Heart right ventricle (tissue), 16 donors: ENCODE measurements at regions not wholly inside any gene's neighbourhood (a gene's known extent, or its start where the extent isn't known, plus 50 kb on each side); places are given as distances from the start of the nearest gene placed in this dataset.

Experiments
- ATAC-seq, 8 donors: fragments of 200-7000 bp; cut with Tn5 transposase; one replicate each; pipeline ENCODE4 v1.9.1; 2020; ENCODE audit warnings: mild to moderate bottlenecking in 8 of 8, moderate library complexity in 8 of 8, moderate number of reproducible peaks in 1 of 8
- DNase-seq, 2 donors: peaks; one replicate each; pipeline ENCODE4 v3.0.0-alpha.2; 2020
- H3K27ac ChIP-seq, 10 donors: fragments of 200-600 bp; sonication (generic) in 2 of 10; one replicate each; pipeline versions ENCODE4 v1.5.0 to v1.8.0; 2020 to 2022; ENCODE audit warnings: mild to moderate bottlenecking in 3 of 10
- H3K27me3 ChIP-seq, 7 donors: fragments of 200-600 bp; one replicate each; pipeline ENCODE4 v1.8.0; 2021 to 2022; ENCODE audit warnings: mild to moderate bottlenecking in 2 of 7
- H3K36me3 ChIP-seq, 9 donors: fragments of 200-600 bp; sonication (generic) in 1 of 9; one replicate each; pipeline versions ENCODE4 v1.5.0 to v1.8.0; 2020 to 2022; ENCODE audit warnings: mild to moderate bottlenecking in 2 of 9
- H3K4me1 ChIP-seq, 9 donors: fragments of 200-600 bp; sonication (generic) in 1 of 9; one replicate each; pipeline versions ENCODE4 v1.5.0 to v1.8.0; 2020 to 2022; ENCODE audit warnings: mild to moderate bottlenecking in 4 of 9
- H3K4me3 ChIP-seq, 10 donors: fragments of 200-600 bp; sonication (generic) in 2 of 10; one replicate each; pipeline versions ENCODE4 v1.5.0 to v1.8.0; 2020 to 2022; ENCODE audit warnings: mild to moderate bottlenecking in 7 of 10, moderate library complexity in 2 of 10
- H3K9me3 ChIP-seq, 11 donors: fragments of 200-600 bp in 10 of 11; sonication (generic) in 2 of 11; one replicate each; pipeline versions ENCODE4 v1.5.0 to v1.8.0; 2013 to 2022; ENCODE audit warnings: mild to moderate bottlenecking in 2 of 11, control low read depth in 1 of 11, moderate library complexity in 1 of 11
- WGBS, 2 donors: extraction: QIAGEN DNeasy Blood & Tissue Kit; methylation state at CpG; one replicate each; pipeline ENCODE4 v1.1.7; 2013; ENCODE audit warnings: inconsistent platforms in 1 of 2; 5-methylcytosine and 5-hydroxymethylcytosine counted together
- intact Hi-C, 10 donors: fragments of 100-400 bp; cut with DNase I; formaldehyde crosslinking; loops; one replicate each; pipeline versions ENCODE4 v1.11.1 to v1.14.2; 2022
- TF ChIP-seq, protein P1 (sequence below), 9 donors: fragments of 200-600 bp; sonication (generic) in 2 of 9; IDR thresholded peaks; one replicate each; pipeline versions ENCODE4 v1.5.0 to v1.8.0; 2021 to 2022; ENCODE audit warnings: antibody characterized with exemption in 9 of 9, mild to moderate bottlenecking in 5 of 9, moderate library complexity in 1 of 9
- donor health status: Arrhythmogenic right ventricular cardiomyopathy.
- donor health status: ischemic (EF 13 %, LVEDD 7.1; RV severe dilation, severe dysfunction).
- donor health status: healthy with polysubstance abuse.
- donor health status: DM: no; HTN: yes; CAD: no.
- donor health status: DM: no; HTN: no; CAD: no.
- donor health status: ischemic (EF 25% LVEDD 6.9; RV normal size, moderate dysfunction).
- donor health status: ischemic (EF 25% LVEDD 5.7; RV mildly dilated, moderate dysfunction).
- donor health status: healthy.
- donor health status: DM: yes; HTN: yes; CAD: no.
- donor health status: Ischemic cardiomyopathy.
- donor health status: ischemic (EF 35%, LVEDD 5.7; RV mildly dilated, moderate dysfunction).
- donor health status: nonischemic (EF 11% LVEDD 7.7; RV severe dilation, severe dysfunction).
- donor health status: DM: yes; HTN: yes; CAD: no.
- donor health status: PGD.
- donor health status: ischemic (EF 29% LVEDD 5.4; RV normal size, mild dysfunction).
- donor health status: nonischemic (EF 23%, LVEDD 6.1; RV moderate dilation, normal function).

DNA sequence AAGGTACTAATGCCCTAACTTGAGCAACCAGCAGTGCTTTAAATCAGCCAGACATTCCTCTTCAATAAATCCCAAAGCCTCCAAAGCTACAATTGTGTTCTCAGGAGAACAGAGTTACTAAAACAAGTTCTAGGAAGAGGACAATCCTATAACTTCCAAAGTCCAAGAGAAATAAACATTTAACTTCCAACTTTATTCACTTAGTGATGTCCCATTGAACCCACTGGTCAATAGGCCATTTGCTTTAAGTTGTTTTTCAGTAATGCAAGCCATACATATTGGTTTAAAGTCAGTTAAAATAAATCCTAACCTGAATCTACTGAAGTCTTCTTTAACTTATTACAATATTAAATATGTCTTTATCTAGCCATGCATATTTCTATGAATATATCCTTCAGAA, 165.4 kb downstream of the PAWR start:
- H3K4me1 ChIP-seq, result no peaks in the 10 kb centered on the region
- ATAC-seq (no peak), DNase-seq (no peak)
- H3K27ac ChIP-seq, result no peak overlapping the region
- H3K36me3 ChIP-seq, result no peaks in the 10 kb centered on the region
- TF ChIP-seq, protein P1, sequence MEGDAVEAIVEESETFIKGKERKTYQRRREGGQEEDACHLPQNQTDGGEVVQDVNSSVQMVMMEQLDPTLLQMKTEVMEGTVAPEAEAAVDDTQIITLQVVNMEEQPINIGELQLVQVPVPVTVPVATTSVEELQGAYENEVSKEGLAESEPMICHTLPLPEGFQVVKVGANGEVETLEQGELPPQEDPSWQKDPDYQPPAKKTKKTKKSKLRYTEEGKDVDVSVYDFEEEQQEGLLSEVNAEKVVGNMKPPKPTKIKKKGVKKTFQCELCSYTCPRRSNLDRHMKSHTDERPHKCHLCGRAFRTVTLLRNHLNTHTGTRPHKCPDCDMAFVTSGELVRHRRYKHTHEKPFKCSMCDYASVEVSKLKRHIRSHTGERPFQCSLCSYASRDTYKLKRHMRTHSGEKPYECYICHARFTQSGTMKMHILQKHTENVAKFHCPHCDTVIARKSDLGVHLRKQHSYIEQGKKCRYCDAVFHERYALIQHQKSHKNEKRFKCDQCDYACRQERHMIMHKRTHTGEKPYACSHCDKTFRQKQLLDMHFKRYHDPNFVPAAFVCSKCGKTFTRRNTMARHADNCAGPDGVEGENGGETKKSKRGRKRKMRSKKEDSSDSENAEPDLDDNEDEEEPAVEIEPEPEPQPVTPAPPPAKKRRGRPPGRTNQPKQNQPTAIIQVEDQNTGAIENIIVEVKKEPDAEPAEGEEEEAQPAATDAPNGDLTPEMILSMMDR (IDR thresholded peaks at IDR 0.05), result no peak
- no peak overlapping the region for H3K4me3 ChIP-seq
- no peaks in the 10 kb centered on the region for H3K9me3 ChIP-seq
- no peaks in the 10 kb centered on the region for H3K27me3 ChIP-seq
- intact Hi-C loops, result no loop called here

DNA sequence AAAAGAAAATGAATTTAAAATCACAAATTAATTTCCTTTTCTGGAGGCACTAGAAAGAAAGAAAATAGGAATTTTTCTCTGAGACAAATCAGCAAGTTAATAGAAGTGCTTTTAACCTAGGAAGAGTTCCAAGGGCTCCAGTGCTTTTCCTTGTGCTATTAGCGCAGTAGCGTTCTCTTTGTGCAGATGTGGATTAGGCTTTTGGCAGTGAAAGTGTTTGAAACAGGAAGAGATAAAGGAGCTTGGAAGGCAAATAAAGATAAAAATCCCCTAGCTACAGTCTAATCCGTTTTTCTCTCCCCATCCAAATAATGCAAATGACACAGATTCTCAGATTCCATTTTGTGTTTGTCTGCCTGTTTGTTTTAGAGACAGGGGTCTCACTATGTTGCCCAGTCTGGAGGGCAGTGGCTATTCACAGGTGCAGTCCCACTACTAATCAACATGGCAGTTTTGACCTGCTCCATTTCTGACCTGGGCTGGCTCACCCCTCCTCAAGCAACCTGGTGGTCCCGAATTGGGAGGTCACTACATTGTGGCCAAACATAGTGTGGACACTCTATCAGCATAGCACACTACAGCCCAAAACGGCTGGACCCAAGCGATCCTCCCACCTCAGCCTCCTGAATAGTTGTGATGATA, 166.1 kb downstream of the PAWR start:
- Histone ChIP-seq H3K36me3 (no peaks in the 10 kb centered on the region), H3K27me3 (no peaks in the 10 kb centered on the region), H3K27ac (no peak overlapping the region), H3K4me3 (no peak overlapping the region), H3K4me1 (no peaks in the 10 kb centered on the region), H3K9me3 (no peaks in the 10 kb centered on the region)
- TF ChIP-seq, protein P1 (IDR thresholded peaks at IDR 0.05), result no peak
- no peak for DNase-seq
- intact Hi-C loops, result no loop called here
- 57 to 61% methylated on average over 6 of the region's 6 CpGs for WGBS, 2 donors
- peak in 3 of 8 donors; percentile 52 to 69 (median 61) for ATAC-seq

DNA sequence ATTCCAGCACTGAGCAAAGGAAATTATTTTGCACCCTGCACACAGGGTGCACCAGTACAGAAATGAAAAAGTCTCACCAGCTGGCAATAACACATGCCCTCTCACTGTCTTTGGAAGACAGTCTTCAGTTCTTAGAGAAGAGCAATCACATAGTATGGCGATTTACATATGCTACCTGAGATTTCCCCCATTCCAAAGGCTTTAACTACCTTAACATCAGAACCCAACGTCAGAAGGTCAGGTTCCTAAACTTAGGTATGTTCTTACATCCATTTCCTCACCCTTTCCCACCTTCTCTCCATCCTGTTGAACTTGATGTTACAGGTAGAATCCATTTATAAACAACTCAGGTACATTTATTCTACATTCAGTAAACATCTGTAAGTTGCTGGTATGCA, 167.8 kb downstream of the PAWR start:
- ATAC-seq (no peak), DNase-seq (no peak)
- TF ChIP-seq, protein P1 (IDR thresholded peaks at IDR 0.05), result no peak
- Histone ChIP-seq H3K9me3 (no peaks in the 10 kb centered on the region), H3K27me3 (no peaks in the 10 kb centered on the region), H3K4me1 (no peaks in the 10 kb centered on the region), H3K4me3 (no peak overlapping the region), H3K27ac (no peak overlapping the region), H3K36me3 (no peaks in the 10 kb centered on the region)
- 77 to 78% methylated on average over 2 of the region's 2 CpGs for WGBS, 2 donors
- intact Hi-C loops, result no loop called here

DNA sequence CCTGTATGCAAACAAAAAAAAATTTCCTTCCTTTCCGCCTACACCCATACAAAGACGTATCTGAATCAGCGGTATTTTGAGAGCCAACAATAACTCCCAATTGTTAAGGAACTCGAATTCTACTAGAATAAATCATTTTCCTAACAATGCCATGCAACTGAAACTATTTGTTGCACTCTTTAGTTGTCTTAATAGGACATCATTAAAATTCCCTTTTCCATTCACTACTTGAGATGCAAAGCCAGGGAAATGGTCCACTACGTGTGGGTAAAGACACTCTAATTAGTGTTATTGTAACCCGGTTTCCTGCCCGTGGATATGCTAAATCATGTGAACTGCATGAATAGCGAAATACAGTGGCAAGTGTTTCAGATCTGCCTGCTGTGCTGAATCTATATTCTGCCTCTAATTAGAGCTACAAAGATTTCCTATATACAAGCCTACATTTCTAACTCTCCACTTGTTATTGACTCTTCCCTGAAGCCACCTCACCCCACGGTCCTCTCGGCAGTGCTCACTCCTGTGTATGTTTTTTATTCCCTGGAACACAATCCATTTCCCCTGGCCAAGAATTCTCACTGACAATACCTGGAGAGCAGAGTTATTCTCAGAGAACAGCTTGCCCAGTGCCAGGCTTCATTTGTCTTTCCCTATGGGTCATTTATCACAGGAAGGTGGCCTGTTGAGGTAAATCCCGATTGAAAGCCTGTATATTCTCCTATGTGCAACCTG, 168.3 kb downstream of the PAWR start:
- no peaks in the 10 kb centered on the region for H3K36me3 ChIP-seq
- TF ChIP-seq, protein P1 (IDR thresholded peaks at IDR 0.05), result no peak
- no peaks in the 10 kb centered on the region for H3K9me3 ChIP-seq
- ATAC-seq (no peak), DNase-seq (no peak)
- no peak overlapping the region for H3K4me3 ChIP-seq
- 66 to 77% methylated on average over 11 of the region's 11 CpGs for WGBS, 2 donors
- no peaks in the 10 kb centered on the region for H3K4me1 ChIP-seq
- H3K27ac ChIP-seq, result no peak overlapping the region
- intact Hi-C loops, result no loop called here
- H3K27me3 ChIP-seq, result no peaks in the 10 kb centered on the region
